GM04503 (cell line): ENCODE measurements at regions not wholly inside any gene's neighbourhood (a gene's known extent, or its start where the extent isn't known, plus 50 kb on each side); places are given as distances from the start of the nearest gene placed in this dataset.
"Not testable (repeated sequence)": the region's sequence is repeated elsewhere in the genome, so short reads cannot be mapped to it uniquely, and the experiment has no call there.

ENCODE experiments used
- DNase-seq: peaks from one replicate; pipeline ENCODE4 v3.0.0-alpha.2; 2012; ENCODE audit warnings: low read depth

- DNase-seq = no peak
These were observed 117.7 kb downstream of the PCDH7 start for GRCh38 chr4:30837861-30838260.

DNA sequence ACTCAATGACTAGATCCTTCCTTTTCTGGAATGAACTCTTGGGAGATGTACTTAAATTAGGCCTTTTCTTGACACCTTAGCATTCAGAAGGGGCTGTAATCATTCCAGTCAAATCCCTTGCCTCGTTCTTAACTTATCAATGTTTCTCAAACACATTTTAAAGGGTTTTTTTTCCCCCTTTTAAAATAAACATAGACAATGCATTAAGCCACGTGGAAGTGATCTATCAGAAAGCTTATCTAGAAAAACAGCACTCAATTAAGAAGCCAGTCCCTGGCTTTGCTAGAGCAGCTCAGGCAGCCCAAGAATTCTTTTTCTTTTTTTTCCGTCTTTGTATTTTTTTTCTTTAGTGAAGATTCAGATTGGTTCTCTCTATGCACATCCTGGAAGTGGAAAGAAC is 118.2 kb downstream of the PCDH7 start:
- no peak for DNase-seq

DNA sequence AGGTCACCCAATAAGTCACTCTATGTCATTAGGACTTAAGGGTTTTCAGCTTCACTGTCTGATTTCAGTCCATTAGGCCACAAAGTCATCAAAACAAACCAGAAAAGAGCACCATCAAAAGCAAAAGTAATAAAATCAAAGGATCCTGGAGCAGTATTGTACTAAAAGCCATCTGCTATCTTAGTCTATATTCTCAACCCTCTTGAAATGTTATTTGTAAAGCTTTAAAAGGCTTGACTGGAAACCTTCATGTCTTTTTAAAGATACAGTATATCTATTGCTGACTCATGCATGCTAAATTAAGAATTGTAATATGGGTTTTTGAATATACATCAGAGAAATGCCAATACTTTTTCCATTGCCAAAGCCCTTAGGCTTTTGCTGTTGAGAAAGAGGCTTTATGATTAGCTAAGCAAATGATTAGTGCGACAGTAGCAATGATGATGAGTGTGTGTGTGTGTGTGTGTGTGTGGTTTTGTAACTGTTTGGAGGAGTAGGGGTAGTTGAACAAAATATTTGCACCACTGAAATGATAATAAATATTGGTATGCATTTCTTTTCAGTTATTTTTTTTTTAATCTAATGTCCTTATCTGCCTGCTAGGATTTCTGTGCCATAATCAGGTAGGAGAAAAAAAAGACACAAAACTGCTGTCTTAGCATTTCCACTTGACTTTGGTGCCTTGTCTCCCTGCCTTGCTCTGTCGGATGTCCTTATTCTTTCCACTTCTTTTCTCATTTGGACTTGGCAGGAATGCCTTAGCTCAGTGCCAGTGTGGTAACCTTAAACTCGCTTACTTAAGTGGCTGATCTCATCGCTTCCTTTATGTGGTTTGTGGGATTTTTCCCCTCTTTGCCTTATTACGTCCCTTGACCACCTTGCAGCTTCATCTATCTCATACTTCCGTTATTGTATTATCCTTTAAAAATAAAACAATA is 119.7 kb downstream of the PCDH7 start:
- DNase-seq = no peak

DNA sequence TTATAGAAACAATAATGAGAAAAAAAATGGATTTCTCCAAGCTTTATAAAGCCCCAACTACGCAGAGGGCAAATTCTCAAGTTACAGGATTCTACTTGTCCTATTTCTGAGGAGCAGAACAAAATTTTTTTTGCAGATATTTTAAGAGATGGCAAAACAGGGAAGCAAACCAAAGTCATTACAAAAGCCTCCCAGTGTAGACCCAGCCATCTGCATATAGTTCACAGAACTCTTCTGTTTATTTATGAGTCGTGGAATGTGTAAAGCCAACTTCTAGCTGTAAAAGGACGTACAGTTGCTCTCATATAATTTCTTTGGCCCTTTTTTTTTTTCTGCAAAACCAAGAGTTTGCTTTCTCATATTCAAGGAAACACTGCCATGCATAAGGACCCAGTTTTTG is 120.4 kb downstream of the PCDH7 start:
- no peak for DNase-seq

- DNase-seq = no peak
These were observed 122.0 kb downstream of the PCDH7 start for GRCh38 chr4:30842142-30842541.

DNA sequence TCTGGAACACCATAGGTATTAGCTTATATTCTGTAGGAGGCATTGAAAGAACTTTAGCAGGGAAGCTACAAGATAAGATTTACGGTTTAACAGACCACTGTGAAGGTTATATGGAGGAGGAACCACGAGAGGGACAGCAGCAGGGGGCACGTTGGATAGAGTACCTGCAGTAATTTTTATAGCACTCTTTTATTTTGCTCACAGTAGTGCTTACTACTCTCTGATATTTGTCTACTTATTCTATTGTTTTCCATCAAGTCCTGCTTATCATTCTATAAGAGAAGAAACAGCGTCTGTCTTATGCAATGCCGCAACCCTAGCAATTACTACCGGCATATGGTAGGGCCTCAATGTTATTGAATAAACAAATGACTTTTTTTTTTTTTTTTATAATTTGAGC is 122.5 kb downstream of the PCDH7 start:
- DNase-seq = no peak

- DNase-seq = no peak
These were observed 124.9 kb downstream of the PCDH7 start for GRCh38 chr4:30844861-30845582.

- DNase-seq = no peak
These were observed 127.0 kb downstream of the PCDH7 start for GRCh38 chr4:30847167-30847566.

DNA sequence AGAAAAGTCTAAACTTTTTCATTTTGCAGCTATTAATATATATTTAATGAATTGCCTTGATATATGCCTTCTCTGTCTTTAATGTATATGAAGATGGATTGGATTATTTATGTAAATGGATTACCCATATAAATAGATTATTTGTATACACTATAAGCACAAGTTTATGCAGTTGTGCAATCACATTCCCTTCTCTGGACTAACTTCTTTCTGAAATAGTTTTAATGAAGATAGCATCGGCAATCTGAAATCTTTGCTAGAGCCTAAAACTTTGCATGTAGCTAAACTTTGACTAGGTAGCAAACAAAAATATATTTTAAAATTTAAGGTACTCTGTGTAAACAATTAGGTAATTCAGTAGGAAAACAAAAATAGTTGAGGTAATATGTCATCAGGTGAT is 127.8 kb downstream of the PCDH7 start:
- no peak for DNase-seq

- DNase-seq = no peak
These were observed 134.4 kb downstream of the PCDH7 start for GRCh38 chr4:30854531-30854930.

DNA sequence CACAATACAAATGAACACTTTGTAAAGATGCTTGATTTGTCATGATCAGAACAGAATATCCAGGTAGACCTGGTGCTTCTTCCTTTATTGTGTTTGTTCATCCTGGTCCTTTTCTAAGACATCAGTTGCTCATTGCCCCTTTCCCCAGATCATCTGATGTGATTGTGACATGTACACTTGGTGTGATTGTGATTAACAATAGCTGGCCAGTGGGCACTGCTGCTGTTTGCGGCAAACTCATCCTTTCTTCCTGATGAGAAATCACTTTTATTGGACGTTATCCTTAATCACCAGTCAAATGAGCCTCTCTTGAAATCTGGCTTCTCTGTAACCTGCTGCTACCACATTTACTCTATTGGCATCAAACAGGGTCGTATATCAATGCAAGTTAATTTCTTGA is 135.1 kb downstream of the PCDH7 start:
- no peak for DNase-seq

GRCh38 chr4:30856795-30857564 is 136.8 kb downstream of the PCDH7 start:
- DNase-seq = no peak

GRCh38 chr4:30860978-30861377 is 140.8 kb downstream of the PCDH7 start:
- no peak for DNase-seq

GRCh38 chr4:30862196-30862595 is 142.0 kb downstream of the PCDH7 start:
- no peak for DNase-seq

GRCh38 chr4:30863021-30863420 is 142.9 kb downstream of the PCDH7 start:
- DNase-seq = no peak

DNA sequence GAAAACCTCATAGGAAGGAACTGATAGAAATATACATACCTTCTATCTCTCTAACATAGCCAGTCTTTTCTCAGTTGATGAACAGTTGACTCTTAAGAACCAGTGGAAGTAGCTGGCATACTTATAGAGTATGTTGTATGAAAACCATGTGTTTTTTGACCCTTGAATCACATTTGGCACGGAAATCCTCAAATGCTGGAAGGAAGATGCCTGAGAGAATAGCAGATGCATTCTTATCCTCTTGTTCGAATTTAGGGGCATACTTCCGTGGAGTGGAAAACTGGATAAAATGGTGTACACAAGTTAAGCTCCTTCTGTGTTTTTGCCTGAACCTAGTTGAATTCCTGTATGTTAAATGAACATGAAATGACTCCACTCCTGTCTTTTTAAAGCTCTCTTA is 145.5 kb downstream of the PCDH7 start:
- DNase-seq = no peak

- no peak for DNase-seq
These were observed 146.2 kb downstream of the PCDH7 start for GRCh38 chr4:30866346-30866745.

- DNase-seq = no peak
These were observed 146.7 kb downstream of the PCDH7 start for GRCh38 chr4:30866907-30867306.

DNA sequence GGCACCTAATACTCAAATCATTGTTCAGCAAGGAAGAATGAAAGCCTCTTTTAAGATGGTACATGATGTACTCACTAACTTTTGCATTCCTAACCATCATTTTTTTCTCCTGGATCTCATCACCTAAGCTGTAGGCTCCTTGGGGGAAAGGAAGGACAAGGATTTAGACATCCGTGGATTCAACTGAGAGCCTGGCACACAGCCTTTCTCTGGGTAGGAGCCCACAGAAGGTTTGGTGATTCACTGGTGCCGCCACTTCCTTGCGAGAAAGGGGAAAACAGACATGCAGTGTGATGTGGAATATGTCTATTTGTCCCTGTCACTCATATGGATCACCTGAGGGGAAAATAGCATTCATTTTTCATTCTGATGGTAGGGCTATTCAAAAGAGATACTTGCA is 147.3 kb downstream of the PCDH7 start:
- no peak for DNase-seq

DNA sequence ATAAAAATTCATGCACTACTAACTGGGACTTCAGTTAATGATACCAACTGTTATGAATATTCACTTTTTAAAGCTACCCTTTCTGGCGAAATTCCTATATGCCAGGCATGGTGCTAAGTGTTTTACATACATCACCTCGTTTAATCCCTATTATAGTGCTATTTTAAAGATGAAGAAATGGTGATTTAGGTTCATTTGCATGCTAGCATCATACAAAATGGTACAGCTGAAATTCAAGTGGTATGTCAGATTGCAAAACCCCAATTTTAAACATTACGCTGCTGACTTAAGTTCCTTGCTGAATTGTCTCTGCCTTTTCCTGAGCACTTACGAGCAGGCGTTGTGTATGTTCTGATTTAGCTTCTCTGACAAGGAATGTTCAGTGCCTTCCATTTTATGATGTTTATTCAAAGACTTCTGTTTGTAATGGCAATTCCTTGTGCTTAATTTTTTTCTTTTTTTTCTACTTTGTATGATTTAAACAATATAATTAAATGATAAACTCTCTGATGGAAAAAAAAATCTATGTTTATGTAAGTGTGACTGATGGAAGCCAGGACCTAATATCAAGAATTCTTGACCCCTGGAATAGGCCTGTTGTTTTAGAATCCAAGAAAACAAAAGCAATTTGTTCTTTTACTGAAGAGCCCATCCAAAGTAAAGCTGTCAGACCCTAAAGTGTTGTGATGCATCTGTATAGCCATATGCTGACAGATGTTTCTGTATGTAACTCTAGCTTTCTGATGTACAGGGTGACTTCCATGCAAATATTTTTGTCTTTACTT is 148.1 kb downstream of the PCDH7 start:
- DNase-seq = no peak

DNA sequence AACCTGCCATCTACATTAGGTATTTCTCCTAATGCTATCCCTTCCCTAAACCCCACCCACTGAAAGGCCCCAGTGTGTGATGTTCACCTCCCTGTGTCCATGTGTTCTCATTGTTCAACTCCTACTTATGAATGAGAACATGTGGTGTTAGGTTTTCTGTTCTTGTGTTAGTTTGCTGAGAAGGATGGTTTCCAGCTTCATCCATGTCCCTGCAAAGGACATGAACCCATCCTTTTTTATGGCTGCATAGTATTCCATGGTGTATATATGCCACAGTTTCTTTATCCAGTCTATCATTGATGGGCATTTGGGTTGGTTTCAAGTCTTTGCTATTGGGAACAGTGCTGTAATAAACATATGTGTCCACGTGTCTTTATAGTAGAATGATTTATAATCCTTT is 149.2 kb downstream of the PCDH7 start:
- not testable (repeated sequence) for DNase-seq

GRCh38 chr4:30870513-30870912 is 150.3 kb downstream of the PCDH7 start:
- no peak for DNase-seq
